Uterus (tissue), 3 donors: ENCODE measurements at regions not wholly inside any gene's neighbourhood (a gene's known extent, or its start where the extent isn't known, plus 50 kb on each side); places are given as distances from the start of the nearest gene placed in this dataset.
"Not testable (repeated sequence)": the region's sequence is repeated elsewhere in the genome, so short reads cannot be mapped to it uniquely, and the experiment has no call there.

Source experiments
- DNase-seq, 2 donors: peaks; one replicate each; pipeline ENCODE4 v3.0.0-alpha.2; 2019 to 2020
- H3K27ac ChIP-seq, 2 donors: fragments of 200-600 bp; sonication (generic); 1 replicate in 1 of 2; 2 replicates in 1 of 2; pipeline ENCODE4 v1.5.1; 2016 to 2018
- H3K27me3 ChIP-seq, 2 donors: fragments of 200-600 bp; sonication (generic); one replicate each; pipeline ENCODE4 v1.5.1; 2018 to 2019; ENCODE audit warnings: control low read depth in 1 of 2
- H3K36me3 ChIP-seq, 2 donors: fragments of 200-600 bp; sonication (generic); one replicate each; pipeline ENCODE4 v1.5.1; 2019; ENCODE audit warnings: control low read depth in 1 of 2
- H3K4me1 ChIP-seq, 2 donors: fragments of 200-600 bp; sonication (generic); one replicate each; pipeline ENCODE4 v1.5.1; 2018 to 2019; ENCODE audit warnings: control low read depth in 1 of 2
- H3K4me3 ChIP-seq, 2 donors: fragments of 200-600 bp; sonication (generic); 1 replicate in 1 of 2; 2 replicates in 1 of 2; pipeline ENCODE4 v1.5.1; 2018 to 2019; ENCODE audit warnings: mild to moderate bottlenecking in 1 of 2
- H3K9me3 ChIP-seq, 2 donors: fragments of 200-600 bp; sonication (generic); one replicate each; pipeline ENCODE4 v1.5.1; 2019; ENCODE audit warnings: control low read depth in 1 of 2
- CTCF ChIP-seq, 4 experiments: fragments of 200-600 bp in 2 of 4; fragments of 450-650 bp in 2 of 4; sonication (generic) in 2 of 4; IDR thresholded peaks; one replicate each; pipeline ENCODE4 v1.5.1; 2016 to 2019; ENCODE audit warnings: antibody characterized with exemption in 4 of 4, mild to moderate bottlenecking in 2 of 4, moderate library complexity in 1 of 4
- POLR2A ChIP-seq, 2 donors: fragments of 450-650 bp; IDR thresholded peaks; one replicate each; pipeline ENCODE4 v1.6.1; 2016; ENCODE audit warnings: antibody characterized with exemption in 2 of 2, mild to moderate bottlenecking in 1 of 2, moderate library complexity in 1 of 2
- intact Hi-C: fragments of 100-400 bp; cut with DNase I; formaldehyde crosslinking; loops from one replicate; pipeline ENCODE4 v1.15.1; 2023; ENCODE audit warnings: low total_unique reads
- donor health status: DM: yes; HTN: yes; CAD: no.

- intact Hi-C loops = no loop called here
- Histone ChIP-seq H3K27ac (no peak overlapping the region), H3K27me3 (no peaks in the 10 kb centered on the region), H3K9me3 (no peaks in the 10 kb centered on the region), H3K4me1 (no peaks in the 10 kb centered on the region), H3K4me3 (no peak overlapping the region), H3K36me3 (no peaks in the 10 kb centered on the region)
- no peak for DNase-seq
- no peak for TF ChIP-seq CTCF (IDR thresholded peaks at IDR 0.05)
- no peak for TF ChIP-seq POLR2A (IDR thresholded peaks at IDR 0.05)
Measured at GRCh38 chr11:12603143-12604088, 70.8 kb upstream of the TEAD1 start.

GRCh38 chr11:12604557-12605153, 69.6 kb upstream of the TEAD1 start:
- TF ChIP-seq CTCF (IDR thresholded peaks at IDR 0.05) = no peak
- TF ChIP-seq POLR2A (IDR thresholded peaks at IDR 0.05) = no peak
- intact Hi-C loops = no loop called here
- Histone ChIP-seq H3K36me3 (no peaks in the 10 kb centered on the region), H3K4me1 (no peaks in the 10 kb centered on the region), H3K27ac (no peak overlapping the region), H3K27me3 (no peaks in the 10 kb centered on the region), H3K9me3 (no peaks in the 10 kb centered on the region), H3K4me3 (no peak overlapping the region)
- no peak for DNase-seq

GRCh38 chr11:12606597-12606996, 67.6 kb upstream of the TEAD1 start:
- H3K9me3 ChIP-seq = no peaks in the 10 kb centered on the region
- H3K4me1 ChIP-seq = no peaks in the 10 kb centered on the region
- DNase-seq = no peak
- intact Hi-C loops = no loop called here
- no peak overlapping the region for H3K27ac ChIP-seq
- no peaks in the 10 kb centered on the region for H3K27me3 ChIP-seq
- no peak for TF ChIP-seq POLR2A (IDR thresholded peaks at IDR 0.05)
- no peak for TF ChIP-seq CTCF (IDR thresholded peaks at IDR 0.05)
- H3K4me3 ChIP-seq = no peak overlapping the region
- H3K36me3 ChIP-seq = no peaks in the 10 kb centered on the region

GRCh38 chr11:12608678-12609077, 65.5 kb upstream of the TEAD1 start:
- H3K4me3 ChIP-seq, H3K27ac ChIP-seq, H3K9me3 ChIP-seq, DNase-seq, H3K36me3 ChIP-seq, intact Hi-C loops, H3K27me3 ChIP-seq, H3K4me1 ChIP-seq: not testable (repeated sequence)

- Histone ChIP-seq H3K4me1 (no peaks in the 10 kb centered on the region), H3K27ac (no peak overlapping the region), H3K36me3 (no peaks in the 10 kb centered on the region), H3K4me3 (no peak overlapping the region), H3K27me3 (no peaks in the 10 kb centered on the region), H3K9me3 (no peaks in the 10 kb centered on the region)
- no peak for DNase-seq
- intact Hi-C loops = no loop called here
- TF ChIP-seq POLR2A (IDR thresholded peaks at IDR 0.05) (no peak), CTCF (IDR thresholded peaks at IDR 0.05) (no peak)
Measured at GRCh38 chr11:12611352-12611751, 62.9 kb upstream of the TEAD1 start.
